Heart right ventricle (tissue), 16 donors: ENCODE measurements at regions not wholly inside any gene's neighbourhood (a gene's known extent, or its start where the extent isn't known, plus 50 kb on each side); places are given as distances from the start of the nearest gene placed in this dataset.

ENCODE experiments used
- ATAC-seq, 8 donors: fragments of 200-7000 bp; cut with Tn5 transposase; one replicate each; pipeline ENCODE4 v1.9.1; 2020; ENCODE audit warnings: mild to moderate bottlenecking in 8 of 8, moderate library complexity in 8 of 8, moderate number of reproducible peaks in 1 of 8
- DNase-seq, 2 donors: peaks; one replicate each; pipeline ENCODE4 v3.0.0-alpha.2; 2020
- H3K27ac ChIP-seq, 10 donors: fragments of 200-600 bp; sonication (generic) in 2 of 10; one replicate each; pipeline versions ENCODE4 v1.5.0 to v1.8.0; 2020 to 2022; ENCODE audit warnings: mild to moderate bottlenecking in 3 of 10
- H3K27me3 ChIP-seq, 7 donors: fragments of 200-600 bp; one replicate each; pipeline ENCODE4 v1.8.0; 2021 to 2022; ENCODE audit warnings: mild to moderate bottlenecking in 2 of 7
- H3K36me3 ChIP-seq, 9 donors: fragments of 200-600 bp; sonication (generic) in 1 of 9; one replicate each; pipeline versions ENCODE4 v1.5.0 to v1.8.0; 2020 to 2022; ENCODE audit warnings: mild to moderate bottlenecking in 2 of 9
- H3K4me1 ChIP-seq, 9 donors: fragments of 200-600 bp; sonication (generic) in 1 of 9; one replicate each; pipeline versions ENCODE4 v1.5.0 to v1.8.0; 2020 to 2022; ENCODE audit warnings: mild to moderate bottlenecking in 4 of 9
- H3K4me3 ChIP-seq, 10 donors: fragments of 200-600 bp; sonication (generic) in 2 of 10; one replicate each; pipeline versions ENCODE4 v1.5.0 to v1.8.0; 2020 to 2022; ENCODE audit warnings: mild to moderate bottlenecking in 7 of 10, moderate library complexity in 2 of 10
- H3K9me3 ChIP-seq, 11 donors: fragments of 200-600 bp in 10 of 11; sonication (generic) in 2 of 11; one replicate each; pipeline versions ENCODE4 v1.5.0 to v1.8.0; 2013 to 2022; ENCODE audit warnings: mild to moderate bottlenecking in 2 of 11, control low read depth in 1 of 11, moderate library complexity in 1 of 11
- WGBS, 2 donors: extraction: QIAGEN DNeasy Blood & Tissue Kit; methylation state at CpG; one replicate each; pipeline ENCODE4 v1.1.7; 2013; ENCODE audit warnings: inconsistent platforms in 1 of 2; 5-methylcytosine and 5-hydroxymethylcytosine counted together
- intact Hi-C, 10 donors: fragments of 100-400 bp; cut with DNase I; formaldehyde crosslinking; loops; one replicate each; pipeline versions ENCODE4 v1.11.1 to v1.14.2; 2022
- TF ChIP-seq, protein P1 (sequence below), 9 donors: fragments of 200-600 bp; sonication (generic) in 2 of 9; IDR thresholded peaks; one replicate each; pipeline versions ENCODE4 v1.5.0 to v1.8.0; 2021 to 2022; ENCODE audit warnings: antibody characterized with exemption in 9 of 9, mild to moderate bottlenecking in 5 of 9, moderate library complexity in 1 of 9
- donor health status: Arrhythmogenic right ventricular cardiomyopathy.
- donor health status: ischemic (EF 13 %, LVEDD 7.1; RV severe dilation, severe dysfunction).
- donor health status: healthy with polysubstance abuse.
- donor health status: DM: no; HTN: yes; CAD: no.
- donor health status: DM: no; HTN: no; CAD: no.
- donor health status: ischemic (EF 25% LVEDD 6.9; RV normal size, moderate dysfunction).
- donor health status: ischemic (EF 25% LVEDD 5.7; RV mildly dilated, moderate dysfunction).
- donor health status: healthy.
- donor health status: DM: yes; HTN: yes; CAD: no.
- donor health status: Ischemic cardiomyopathy.
- donor health status: ischemic (EF 35%, LVEDD 5.7; RV mildly dilated, moderate dysfunction).
- donor health status: nonischemic (EF 11% LVEDD 7.7; RV severe dilation, severe dysfunction).
- donor health status: DM: yes; HTN: yes; CAD: no.
- donor health status: PGD.
- donor health status: ischemic (EF 29% LVEDD 5.4; RV normal size, mild dysfunction).
- donor health status: nonischemic (EF 23%, LVEDD 6.1; RV moderate dilation, normal function).

DNA sequence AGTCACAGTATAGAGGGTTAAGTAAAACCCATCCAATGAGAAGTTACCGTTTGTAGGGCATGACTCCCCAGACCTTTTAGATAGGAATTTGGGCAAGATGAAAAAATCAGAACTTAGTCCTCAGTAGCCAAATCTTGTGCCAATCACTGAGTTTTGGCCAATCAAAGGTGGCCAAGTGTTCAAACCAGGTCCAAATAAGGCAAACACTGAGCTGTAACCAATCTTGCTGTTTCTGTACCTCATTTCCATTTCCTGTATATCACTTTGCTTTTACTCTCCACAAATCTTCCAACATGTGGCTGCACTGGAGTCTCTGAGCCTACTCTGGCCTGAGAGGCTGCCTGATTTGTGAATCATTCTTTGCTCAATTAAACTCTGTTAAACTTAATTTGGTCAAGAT lies 81.8 kb upstream of the GPR6 start:
- TF ChIP-seq, protein P1, sequence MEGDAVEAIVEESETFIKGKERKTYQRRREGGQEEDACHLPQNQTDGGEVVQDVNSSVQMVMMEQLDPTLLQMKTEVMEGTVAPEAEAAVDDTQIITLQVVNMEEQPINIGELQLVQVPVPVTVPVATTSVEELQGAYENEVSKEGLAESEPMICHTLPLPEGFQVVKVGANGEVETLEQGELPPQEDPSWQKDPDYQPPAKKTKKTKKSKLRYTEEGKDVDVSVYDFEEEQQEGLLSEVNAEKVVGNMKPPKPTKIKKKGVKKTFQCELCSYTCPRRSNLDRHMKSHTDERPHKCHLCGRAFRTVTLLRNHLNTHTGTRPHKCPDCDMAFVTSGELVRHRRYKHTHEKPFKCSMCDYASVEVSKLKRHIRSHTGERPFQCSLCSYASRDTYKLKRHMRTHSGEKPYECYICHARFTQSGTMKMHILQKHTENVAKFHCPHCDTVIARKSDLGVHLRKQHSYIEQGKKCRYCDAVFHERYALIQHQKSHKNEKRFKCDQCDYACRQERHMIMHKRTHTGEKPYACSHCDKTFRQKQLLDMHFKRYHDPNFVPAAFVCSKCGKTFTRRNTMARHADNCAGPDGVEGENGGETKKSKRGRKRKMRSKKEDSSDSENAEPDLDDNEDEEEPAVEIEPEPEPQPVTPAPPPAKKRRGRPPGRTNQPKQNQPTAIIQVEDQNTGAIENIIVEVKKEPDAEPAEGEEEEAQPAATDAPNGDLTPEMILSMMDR (IDR thresholded peaks at IDR 0.05), result no peak
- H3K36me3 ChIP-seq, result no peaks in the 10 kb centered on the region
- H3K9me3 ChIP-seq, result no peaks in the 10 kb centered on the region
- ATAC-seq (no peak), DNase-seq (no peak)
- no peak overlapping the region for H3K27ac ChIP-seq
- H3K4me1 ChIP-seq, result peaks cover 0 to 31% (median 0%) of the 10 kb centered on the region in 9 donors
- intact Hi-C loops, result no loop called here
- 74 to 80% methylated on average over 1 of the region's 1 CpG for WGBS, 2 donors
- no peak overlapping the region for H3K4me3 ChIP-seq
- peaks cover 0 to 6% (median 0%) of the 10 kb centered on the region in 7 donors for H3K27me3 ChIP-seq

GRCh38 chr6:109897025-109897424 lies 81.1 kb upstream of the GPR6 start:
- H3K36me3 ChIP-seq, result no peaks in the 10 kb centered on the region
- peaks cover 0 to 7% (median 0%) of the 10 kb centered on the region in 7 donors for H3K27me3 ChIP-seq
- DNase-seq (no peak), ATAC-seq (no peak)
- no peak overlapping the region for H3K4me3 ChIP-seq
- peaks cover 0 to 26% (median 0%) of the 10 kb centered on the region in 9 donors for H3K4me1 ChIP-seq
- no peaks in the 10 kb centered on the region for H3K9me3 ChIP-seq
- H3K27ac ChIP-seq, result no peak overlapping the region
- intact Hi-C loops, result no loop called here
- TF ChIP-seq, protein P1 (IDR thresholded peaks at IDR 0.05), result no peak
- 79 to 89% methylated on average over 2 of the region's 2 CpGs for WGBS, 2 donors

- no peak overlapping the region for H3K27ac ChIP-seq
- peaks cover 0 to 7% (median 0%) of the 10 kb centered on the region in 7 donors for H3K27me3 ChIP-seq
- intact Hi-C loops, result no loop called here
- no peak overlapping the region for H3K4me3 ChIP-seq
- H3K9me3 ChIP-seq, result no peaks in the 10 kb centered on the region
- DNase-seq (no peak), ATAC-seq (no peak)
- peaks cover 0 to 20% (median 0%) of the 10 kb centered on the region in 9 donors for H3K4me1 ChIP-seq
- TF ChIP-seq, protein P1 (IDR thresholded peaks at IDR 0.05), result no peak
- 71 to 84% methylated on average over 2 of the region's 2 CpGs for WGBS, 2 donors
- H3K36me3 ChIP-seq, result no peaks in the 10 kb centered on the region
Observed at GRCh38 chr6:109897561-109898080, 80.5 kb upstream of the GPR6 start.

- Histone ChIP-seq H3K4me1 (no peaks in the 10 kb centered on the region), H3K4me3 (no peak overlapping the region), H3K36me3 (no peaks in the 10 kb centered on the region), H3K9me3 (peaks cover 0 to 1% (median 0%) of the 10 kb centered on the region in 11 donors), H3K27me3 (peaks cover 0 to 12% (median 0%) of the 10 kb centered on the region in 7 donors), H3K27ac (no peak overlapping the region)
- TF ChIP-seq, protein P1 (IDR thresholded peaks at IDR 0.05), result no peak
- no peak for ATAC-seq
- intact Hi-C loops, result no loop called here
- DNase-seq, result no peak
- 76 to 77% methylated on average over 2 of the region's 2 CpGs for WGBS, 2 donors
Observed at GRCh38 chr6:109901976-109902375, 76.1 kb upstream of the GPR6 start.
